ENCODE measurements at regions not wholly inside any gene's neighbourhood (a gene's known extent, or its start where the extent isn't known, plus 50 kb on each side); places are given as distances from the start of the nearest gene placed in this dataset.
"Not testable (repeated sequence)": the region's sequence is repeated elsewhere in the genome, so short reads cannot be mapped to it uniquely, and the experiment has no call there.

DNA sequence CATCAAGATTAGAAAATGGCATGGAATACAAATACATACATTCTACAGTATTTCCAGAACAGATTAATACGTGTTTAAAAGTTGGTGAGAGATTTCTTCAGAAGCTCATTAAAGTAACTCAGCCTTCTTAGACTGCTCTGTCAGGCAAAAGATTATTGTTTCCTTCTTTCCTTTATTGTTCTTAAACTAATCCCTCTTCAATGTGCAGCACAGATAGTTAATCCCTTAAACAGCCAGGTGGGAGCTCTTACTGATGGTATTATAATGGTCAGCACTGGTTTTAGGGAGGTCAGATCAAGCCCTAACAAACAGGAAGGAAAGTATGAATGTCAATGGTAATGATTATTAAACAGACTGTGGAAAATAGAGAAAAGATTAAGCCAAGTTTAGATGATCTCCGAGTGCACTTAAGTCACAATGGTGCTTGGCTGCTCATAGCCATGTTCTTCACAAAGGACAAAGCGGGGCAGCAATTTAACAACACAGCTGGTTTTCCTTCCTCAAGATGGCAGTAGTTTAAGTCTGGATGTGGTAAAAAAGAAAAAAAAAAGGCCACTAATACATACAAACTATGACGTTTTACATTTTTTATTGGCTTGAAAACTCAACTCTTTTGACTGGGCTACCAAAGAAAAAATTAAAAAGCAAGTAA, 992.6 kb downstream of the PCDH9 start:
- H3K4me3 ChIP-seq (ENCODE audit: low read depth, low read length), result no peak overlapping the region
- TF ChIP-seq, protein P1, sequence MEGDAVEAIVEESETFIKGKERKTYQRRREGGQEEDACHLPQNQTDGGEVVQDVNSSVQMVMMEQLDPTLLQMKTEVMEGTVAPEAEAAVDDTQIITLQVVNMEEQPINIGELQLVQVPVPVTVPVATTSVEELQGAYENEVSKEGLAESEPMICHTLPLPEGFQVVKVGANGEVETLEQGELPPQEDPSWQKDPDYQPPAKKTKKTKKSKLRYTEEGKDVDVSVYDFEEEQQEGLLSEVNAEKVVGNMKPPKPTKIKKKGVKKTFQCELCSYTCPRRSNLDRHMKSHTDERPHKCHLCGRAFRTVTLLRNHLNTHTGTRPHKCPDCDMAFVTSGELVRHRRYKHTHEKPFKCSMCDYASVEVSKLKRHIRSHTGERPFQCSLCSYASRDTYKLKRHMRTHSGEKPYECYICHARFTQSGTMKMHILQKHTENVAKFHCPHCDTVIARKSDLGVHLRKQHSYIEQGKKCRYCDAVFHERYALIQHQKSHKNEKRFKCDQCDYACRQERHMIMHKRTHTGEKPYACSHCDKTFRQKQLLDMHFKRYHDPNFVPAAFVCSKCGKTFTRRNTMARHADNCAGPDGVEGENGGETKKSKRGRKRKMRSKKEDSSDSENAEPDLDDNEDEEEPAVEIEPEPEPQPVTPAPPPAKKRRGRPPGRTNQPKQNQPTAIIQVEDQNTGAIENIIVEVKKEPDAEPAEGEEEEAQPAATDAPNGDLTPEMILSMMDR (IDR thresholded peaks at IDR 0.05; ENCODE audit: borderline replicate concordance, insufficient read depth, low read depth, low read length), result no peak

DNA sequence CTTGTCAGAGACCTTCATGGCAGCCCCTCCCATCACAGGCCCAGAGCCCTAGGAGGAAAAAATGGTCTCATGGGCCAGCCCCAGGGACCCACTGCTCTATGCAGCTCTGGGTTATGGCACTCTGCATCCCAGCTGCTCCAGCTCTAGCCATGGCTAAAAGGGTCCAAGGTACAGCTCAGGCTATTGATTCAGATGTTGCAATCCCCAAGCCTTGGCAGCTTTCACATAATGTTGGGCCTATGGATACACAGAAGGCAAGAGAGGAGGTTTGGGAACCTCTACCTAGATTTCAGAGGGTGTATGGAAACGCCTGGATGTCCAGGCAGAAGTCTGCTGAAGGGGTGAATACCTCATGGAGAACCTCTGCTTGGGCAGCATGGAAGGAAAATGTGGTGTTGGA, 996.0 kb downstream of the PCDH9 start:
- TF ChIP-seq, protein P1 (IDR thresholded peaks at IDR 0.05; ENCODE audit: borderline replicate concordance, insufficient read depth, low read depth, low read length), result no peak
- no peak overlapping the region for H3K4me3 ChIP-seq (ENCODE audit: low read depth, low read length)

DNA sequence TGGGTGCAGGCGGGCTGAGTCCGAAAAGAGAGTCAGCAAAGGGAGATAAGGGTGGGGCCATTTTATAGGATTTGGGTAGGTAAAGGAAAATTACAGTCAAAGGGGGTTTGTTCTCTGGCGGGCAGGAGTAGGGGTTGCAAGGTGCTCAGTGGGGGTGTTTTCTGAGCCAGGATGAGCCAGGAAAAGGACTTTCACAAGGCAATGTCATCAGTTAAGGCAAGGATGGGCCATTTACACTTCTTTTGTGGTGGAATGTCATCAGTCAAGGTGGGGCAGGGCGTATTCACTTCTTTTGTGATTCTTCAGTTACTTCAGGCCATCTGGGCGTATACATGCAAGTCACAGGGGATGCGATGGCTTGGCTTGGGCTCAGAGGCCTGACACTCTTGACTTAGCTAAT, 998.2 kb downstream of the PCDH9 start:
- not testable (repeated sequence) for H3K4me3 ChIP-seq (ENCODE audit: low read depth, low read length)

DNA sequence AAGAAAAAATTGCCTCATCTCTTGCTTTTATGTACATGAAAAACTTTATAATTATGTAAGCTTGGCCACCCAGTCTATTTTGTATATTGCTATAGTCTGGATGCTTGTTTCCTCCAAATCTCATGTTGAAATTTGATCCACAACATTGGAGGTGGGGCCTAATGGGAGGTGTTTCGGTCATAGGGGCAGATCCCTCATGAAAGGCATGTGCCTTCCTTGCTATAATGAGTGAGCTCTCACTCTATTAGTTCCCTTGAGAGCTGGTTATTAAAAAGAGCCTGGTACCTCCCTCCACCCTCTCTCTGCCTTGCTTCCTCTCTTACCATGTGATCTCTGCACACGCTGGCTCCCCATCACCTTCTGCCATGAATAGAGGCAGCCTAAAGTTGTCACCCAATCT, 1005.1 kb downstream of the PCDH9 start:
- TF ChIP-seq, protein P1 (IDR thresholded peaks at IDR 0.05; ENCODE audit: borderline replicate concordance, insufficient read depth, low read depth, low read length), result no peak
- no peak overlapping the region for H3K4me3 ChIP-seq (ENCODE audit: low read depth, low read length)

DNA sequence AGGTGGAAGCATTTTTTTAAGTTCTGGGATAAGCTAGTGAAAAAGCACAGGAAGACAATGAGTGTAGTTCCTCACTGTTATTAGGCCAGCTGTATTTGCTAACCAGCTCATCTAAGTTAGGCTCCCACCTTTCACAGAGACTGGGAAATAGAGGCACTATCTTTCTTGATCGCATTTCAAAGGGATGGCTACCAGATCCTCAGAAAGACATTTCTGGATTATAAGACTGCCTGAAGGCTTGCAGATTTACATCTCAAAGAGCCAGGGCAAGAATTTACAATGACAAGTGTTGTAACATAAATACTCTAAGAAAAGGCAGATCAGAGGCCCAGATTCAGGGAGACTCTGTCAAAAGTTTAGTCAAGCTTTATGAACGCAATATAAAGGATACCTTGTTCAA, 1005.5 kb downstream of the PCDH9 start:
- TF ChIP-seq, protein P1 (IDR thresholded peaks at IDR 0.05; ENCODE audit: borderline replicate concordance, insufficient read depth, low read depth, low read length), result no peak
- no peak overlapping the region for H3K4me3 ChIP-seq (ENCODE audit: low read depth, low read length)

DNA sequence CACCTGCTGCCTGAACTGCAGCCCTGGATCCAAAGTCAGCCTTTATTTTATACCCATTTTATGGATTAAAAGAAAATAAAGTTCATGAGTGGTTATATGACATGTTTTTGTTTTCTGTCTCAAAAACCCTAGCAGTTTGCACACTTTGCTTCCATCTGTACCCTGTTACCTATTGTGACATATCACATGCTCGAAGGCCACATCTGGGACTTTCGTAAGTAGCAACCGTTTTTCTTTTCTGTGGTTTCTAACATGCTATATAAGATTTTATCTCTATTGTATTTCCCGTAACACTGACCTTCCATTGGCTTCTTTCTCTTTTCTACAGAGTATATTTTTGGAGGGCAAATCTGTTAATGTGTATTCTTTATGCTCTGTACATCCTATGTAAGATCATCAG, 1007.2 kb downstream of the PCDH9 start:
- H3K4me3 ChIP-seq (ENCODE audit: low read depth, low read length), result no peak overlapping the region
- TF ChIP-seq, protein P1 (IDR thresholded peaks at IDR 0.05; ENCODE audit: borderline replicate concordance, insufficient read depth, low read depth, low read length), result no peak

DNA sequence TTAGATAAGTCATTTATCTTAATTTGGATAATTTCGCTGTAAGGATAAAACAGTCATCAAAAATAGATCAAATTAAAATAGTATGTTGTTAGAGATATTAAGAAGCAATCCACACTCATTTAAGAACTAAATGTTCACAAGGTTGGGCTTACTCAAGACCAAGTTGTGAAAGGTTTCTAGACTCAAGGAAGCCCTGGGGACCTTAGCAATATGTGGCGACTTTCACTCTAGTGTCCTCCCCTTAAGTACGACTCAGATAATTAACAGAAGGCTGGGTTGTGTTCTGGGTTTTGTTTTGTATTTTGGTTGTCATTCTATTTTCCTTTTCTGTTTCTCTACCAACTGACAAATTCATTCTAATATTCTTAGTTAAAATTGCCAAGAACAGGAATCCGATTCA, 1008.0 kb downstream of the PCDH9 start:
- TF ChIP-seq, protein P1 (IDR thresholded peaks at IDR 0.05; ENCODE audit: borderline replicate concordance, insufficient read depth, low read depth, low read length), result no peak

DNA sequence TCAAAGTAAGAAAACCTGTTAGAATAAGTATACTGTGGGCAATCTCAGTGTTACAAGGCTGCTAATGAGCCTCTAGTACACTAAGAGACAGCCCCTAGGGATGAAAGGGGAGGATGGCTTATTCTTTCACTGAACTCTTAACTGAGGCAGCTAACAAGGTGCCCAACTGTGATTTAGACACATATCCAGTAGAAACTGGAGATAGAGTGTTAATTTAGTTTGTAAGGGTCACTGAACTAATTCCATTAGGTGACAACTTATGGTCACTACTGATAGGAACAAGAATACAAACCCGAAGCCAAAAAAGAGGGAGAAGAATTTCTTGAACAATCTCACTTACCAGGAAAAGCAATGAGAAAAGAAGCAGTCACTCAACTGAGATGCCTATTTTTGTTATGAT, 1010.6 kb downstream of the PCDH9 start:
- TF ChIP-seq, protein P1 (IDR thresholded peaks at IDR 0.05; ENCODE audit: borderline replicate concordance, insufficient read depth, low read depth, low read length), result no peak
- H3K4me3 ChIP-seq (ENCODE audit: low read depth, low read length), result no peak overlapping the region

More for the DNA sequence above, 1008.0 kb downstream of the PCDH9 start:
- H3K4me3 ChIP-seq (ENCODE audit: low read depth, low read length), result no peak overlapping the region
